ENCODE measurements at regions not wholly inside any gene's neighbourhood (a gene's known extent, or its start where the extent isn't known, plus 50 kb on each side); places are given as distances from the start of the nearest gene placed in this dataset.
A peak's percentile ranks its signal among the peaks of the same experiment; 100 is the strongest.

DNA sequence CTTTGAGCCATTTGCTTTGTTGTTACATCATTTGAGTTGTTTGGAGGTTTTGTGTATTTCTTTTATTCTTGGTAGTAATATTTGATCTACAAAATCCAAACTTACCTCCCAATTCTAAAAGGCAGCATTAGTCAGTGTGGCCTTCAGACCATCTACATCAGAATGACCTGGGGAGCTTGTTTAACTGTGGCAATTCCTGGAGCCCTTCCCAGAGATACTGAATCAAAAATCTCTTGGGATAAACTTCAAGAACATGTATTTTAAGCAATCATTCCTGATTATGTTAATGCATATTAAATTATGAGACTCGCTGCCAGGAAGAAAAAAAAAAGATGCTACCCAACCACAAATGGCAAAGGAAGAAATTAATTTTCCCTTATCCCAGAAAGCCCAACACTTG is 268.9 kb upstream of the PDE4D start:
- Mint-ChIP-seq H3K9me3 (ENCODE audit: unreplicated experiment) (no peaks in the 10 kb centered on the region), H3K27me3 (ENCODE audit: unreplicated experiment) (peaks cover 1% of the 10 kb centered on the region), H3K4me1 (ENCODE audit: low read depth, unreplicated experiment) (peaks cover 3% of the 10 kb centered on the region), H3K4me3 (ENCODE audit: unreplicated experiment) (no peak overlapping the region), H3K36me3 (ENCODE audit: unreplicated experiment) (no peaks in the 10 kb centered on the region), H3K27ac (ENCODE audit: unreplicated experiment) (no peak overlapping the region)
- no peak for DNase-seq
- TF ChIP-seq, protein P1, sequence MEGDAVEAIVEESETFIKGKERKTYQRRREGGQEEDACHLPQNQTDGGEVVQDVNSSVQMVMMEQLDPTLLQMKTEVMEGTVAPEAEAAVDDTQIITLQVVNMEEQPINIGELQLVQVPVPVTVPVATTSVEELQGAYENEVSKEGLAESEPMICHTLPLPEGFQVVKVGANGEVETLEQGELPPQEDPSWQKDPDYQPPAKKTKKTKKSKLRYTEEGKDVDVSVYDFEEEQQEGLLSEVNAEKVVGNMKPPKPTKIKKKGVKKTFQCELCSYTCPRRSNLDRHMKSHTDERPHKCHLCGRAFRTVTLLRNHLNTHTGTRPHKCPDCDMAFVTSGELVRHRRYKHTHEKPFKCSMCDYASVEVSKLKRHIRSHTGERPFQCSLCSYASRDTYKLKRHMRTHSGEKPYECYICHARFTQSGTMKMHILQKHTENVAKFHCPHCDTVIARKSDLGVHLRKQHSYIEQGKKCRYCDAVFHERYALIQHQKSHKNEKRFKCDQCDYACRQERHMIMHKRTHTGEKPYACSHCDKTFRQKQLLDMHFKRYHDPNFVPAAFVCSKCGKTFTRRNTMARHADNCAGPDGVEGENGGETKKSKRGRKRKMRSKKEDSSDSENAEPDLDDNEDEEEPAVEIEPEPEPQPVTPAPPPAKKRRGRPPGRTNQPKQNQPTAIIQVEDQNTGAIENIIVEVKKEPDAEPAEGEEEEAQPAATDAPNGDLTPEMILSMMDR (IDR thresholded peaks at IDR 0.05; ENCODE audit: partially characterized antibody, unreplicated experiment), result no peak

DNA sequence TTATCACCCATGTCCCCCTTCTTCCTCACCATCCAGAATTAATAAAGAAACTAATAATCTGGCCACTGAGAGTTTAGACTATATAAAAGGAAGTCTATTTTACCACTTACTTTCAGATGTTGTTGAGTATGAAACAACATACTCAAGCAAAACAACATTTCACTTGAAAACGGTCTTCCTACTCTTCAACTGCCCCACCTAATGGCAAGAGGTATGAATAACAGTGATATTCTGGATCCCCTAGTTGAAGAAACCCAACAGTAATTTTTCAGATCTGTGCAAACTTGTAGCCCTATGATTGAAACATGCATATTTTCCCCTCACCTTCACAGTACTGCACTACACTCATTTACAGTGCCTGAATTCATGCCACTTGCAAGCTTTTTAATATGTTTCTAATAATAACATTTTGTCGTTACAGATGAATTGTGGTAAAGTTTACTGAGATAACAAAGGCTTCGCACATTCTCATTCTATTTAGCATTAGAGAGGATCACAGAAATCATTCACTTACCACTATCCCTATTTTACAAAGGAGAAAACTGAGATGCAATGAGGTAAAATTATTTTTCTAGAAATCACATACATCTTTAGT is 267.9 kb upstream of the PDE4D start:
- H3K9me3 Mint-ChIP-seq (ENCODE audit: unreplicated experiment), result no peaks in the 10 kb centered on the region
- no peak overlapping the region for H3K4me3 Mint-ChIP-seq (ENCODE audit: unreplicated experiment)
- peaks cover 3% of the 10 kb centered on the region for H3K4me1 Mint-ChIP-seq (ENCODE audit: low read depth, unreplicated experiment)
- peaks cover 1% of the 10 kb centered on the region for H3K27me3 Mint-ChIP-seq (ENCODE audit: unreplicated experiment)
- no peak overlapping the region for H3K27ac Mint-ChIP-seq (ENCODE audit: unreplicated experiment)
- TF ChIP-seq, protein P1 (IDR thresholded peaks at IDR 0.05; ENCODE audit: partially characterized antibody, unreplicated experiment), result peak; percentile 62
- H3K36me3 Mint-ChIP-seq (ENCODE audit: unreplicated experiment), result no peaks in the 10 kb centered on the region
- DNase-seq, result no peak

DNA sequence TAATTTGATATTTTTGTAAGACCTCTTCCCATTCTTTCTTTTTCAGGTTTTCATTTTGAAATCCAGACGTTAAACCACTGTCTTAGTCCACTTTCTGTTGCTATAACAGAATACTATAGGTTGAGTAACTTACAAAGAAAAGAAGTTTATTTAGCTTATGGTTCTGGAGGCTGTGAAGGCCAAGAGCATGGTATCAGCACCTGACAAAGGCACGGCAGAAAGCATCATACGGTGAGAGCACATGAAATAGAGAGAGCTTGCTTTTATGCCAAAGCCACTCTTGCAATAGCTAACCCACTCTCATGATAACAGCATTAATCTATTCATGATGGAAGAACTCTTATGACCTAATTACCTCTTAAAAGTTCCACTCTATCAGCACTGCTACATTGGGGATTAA is 255.6 kb upstream of the PDE4D start:
- Mint-ChIP-seq H3K9me3 (ENCODE audit: unreplicated experiment) (no peaks in the 10 kb centered on the region), H3K36me3 (ENCODE audit: unreplicated experiment) (no peaks in the 10 kb centered on the region), H3K4me3 (ENCODE audit: unreplicated experiment) (no peak overlapping the region), H3K27ac (ENCODE audit: unreplicated experiment) (no peak overlapping the region), H3K27me3 (ENCODE audit: unreplicated experiment) (no peaks in the 10 kb centered on the region), H3K4me1 (ENCODE audit: low read depth, unreplicated experiment) (no peaks in the 10 kb centered on the region)
- DNase-seq, result no peak
- TF ChIP-seq, protein P1 (IDR thresholded peaks at IDR 0.05; ENCODE audit: partially characterized antibody, unreplicated experiment), result no peak

DNA sequence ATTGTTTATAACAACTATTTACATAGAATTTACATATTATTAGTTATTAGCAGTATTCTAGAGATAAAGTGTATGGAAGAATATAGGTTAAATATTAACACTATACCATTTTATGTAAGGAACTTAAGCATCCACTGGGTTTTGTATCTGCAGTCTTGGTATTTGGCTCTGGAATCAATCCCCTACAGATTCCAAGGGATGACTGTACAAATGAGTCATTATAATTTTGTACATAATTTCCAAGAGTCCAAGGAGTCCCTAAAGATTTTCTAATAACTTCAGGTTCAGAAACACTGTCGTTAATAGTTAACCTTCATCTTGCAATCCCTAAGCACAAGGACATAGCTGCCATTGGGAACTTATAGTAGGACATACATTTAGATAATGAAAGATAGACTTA is 254.8 kb upstream of the PDE4D start:
- DNase-seq, result no peak
- Mint-ChIP-seq H3K36me3 (ENCODE audit: unreplicated experiment) (no peaks in the 10 kb centered on the region), H3K27me3 (ENCODE audit: unreplicated experiment) (no peaks in the 10 kb centered on the region), H3K4me1 (ENCODE audit: low read depth, unreplicated experiment) (no peaks in the 10 kb centered on the region), H3K4me3 (ENCODE audit: unreplicated experiment) (no peak overlapping the region), H3K9me3 (ENCODE audit: unreplicated experiment) (no peaks in the 10 kb centered on the region), H3K27ac (ENCODE audit: unreplicated experiment) (no peak overlapping the region)
- TF ChIP-seq, protein P1 (IDR thresholded peaks at IDR 0.05; ENCODE audit: partially characterized antibody, unreplicated experiment), result no peak

DNA sequence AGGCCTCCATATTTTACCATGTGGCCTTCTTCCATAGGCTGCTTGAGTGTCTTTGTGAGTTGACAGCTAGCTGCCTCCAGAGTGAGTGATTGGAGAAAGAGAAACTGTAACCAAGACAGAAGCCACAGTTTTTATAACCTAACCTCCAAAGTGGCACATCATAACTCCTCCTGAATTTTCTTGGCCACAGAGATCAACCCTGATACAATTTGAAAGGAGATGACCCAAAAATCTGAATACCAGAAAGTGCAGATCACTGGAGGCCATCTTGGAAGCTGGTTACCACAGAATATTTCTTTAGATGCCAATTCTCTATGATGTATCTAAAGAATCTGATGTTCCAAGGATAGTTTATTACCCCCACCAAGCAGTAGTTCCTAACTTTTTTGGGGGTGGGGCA is 254.3 kb upstream of the PDE4D start:
- Mint-ChIP-seq H3K4me1 (ENCODE audit: low read depth, unreplicated experiment) (no peaks in the 10 kb centered on the region), H3K36me3 (ENCODE audit: unreplicated experiment) (no peaks in the 10 kb centered on the region), H3K4me3 (ENCODE audit: unreplicated experiment) (no peak overlapping the region), H3K27ac (ENCODE audit: unreplicated experiment) (no peak overlapping the region), H3K27me3 (ENCODE audit: unreplicated experiment) (no peaks in the 10 kb centered on the region), H3K9me3 (ENCODE audit: unreplicated experiment) (no peaks in the 10 kb centered on the region)
- TF ChIP-seq, protein P1 (IDR thresholded peaks at IDR 0.05; ENCODE audit: partially characterized antibody, unreplicated experiment), result no peak
- no peak for DNase-seq

All from glutamatergic neuron (in vitro differentiated cells).